Sciatic nerve (tissue), 2 donors: ENCODE measurements at regions not wholly inside any gene's neighbourhood (a gene's known extent, or its start where the extent isn't known, plus 50 kb on each side); places are given as distances from the start of the nearest gene placed in this dataset.
"Not testable (repeated sequence)": the region's sequence is repeated elsewhere in the genome, so short reads cannot be mapped to it uniquely, and the experiment has no call there.

ENCODE experiments used
- ATAC-seq: fragments of 200-7000 bp; cut with Tn5 transposase; one replicate; pipeline ENCODE4 v1.9.1; 2020; ENCODE audit warnings: mild to moderate bottlenecking, moderate library complexity
- DNase-seq: peaks from one replicate; pipeline ENCODE4 v3.0.0-alpha.2; 2020; ENCODE audit warnings: low spot score
- intact Hi-C: fragments of 100-400 bp; cut with DNase I; formaldehyde crosslinking; loops from one replicate; pipeline ENCODE4 v1.14.2; 2022
- donor health status: DM: no; HTN: no; CAD: no.
- donor health status: DM: no; HTN: no; CAD: no.

DNA sequence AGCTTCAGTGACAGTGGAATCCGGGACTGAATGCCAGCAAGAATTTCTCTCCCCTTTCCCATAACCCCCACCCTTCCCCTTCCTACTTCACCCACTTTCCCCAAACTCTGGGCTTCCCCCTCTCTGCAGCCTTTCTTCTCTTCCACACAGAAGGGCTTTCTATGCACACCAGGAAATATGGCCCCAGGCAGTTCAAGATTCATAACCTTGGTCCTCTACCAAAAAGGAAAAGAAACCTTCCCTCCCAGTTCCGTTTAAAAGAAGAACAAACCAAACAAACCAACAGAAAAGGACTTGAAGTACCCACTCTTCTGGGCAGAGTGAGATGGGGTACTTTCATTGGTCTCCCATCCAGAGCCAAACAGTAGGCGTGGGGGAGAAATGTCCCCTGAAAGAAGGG, 68.8 kb upstream of the ABHD2 start:
- DNase-seq (no peak), ATAC-seq (no peak)
- intact Hi-C loops, result no loop called here

DNA sequence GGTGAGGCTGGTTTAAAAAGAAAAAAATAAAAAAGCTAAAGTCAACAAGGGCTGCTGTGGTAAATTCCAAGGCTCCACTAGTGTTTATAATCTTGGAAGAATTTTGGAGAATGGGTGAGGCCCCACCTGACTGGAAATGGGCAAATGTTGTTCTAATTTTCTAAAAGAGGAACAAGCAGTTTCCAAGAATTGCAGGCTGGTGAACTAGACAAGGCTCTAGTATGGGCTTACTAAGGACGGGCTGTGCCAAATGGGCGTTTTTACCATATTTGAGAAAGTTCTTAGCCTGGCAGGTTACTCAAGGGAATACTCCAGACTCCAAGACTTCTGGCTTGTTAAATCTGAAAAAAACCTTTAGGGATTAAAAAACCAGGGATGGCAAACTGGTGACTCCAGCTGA, 67.0 kb upstream of the ABHD2 start:
- ATAC-seq (peak; percentile 14), DNase-seq (no peak)
- intact Hi-C loops, result no loop called here

DNA sequence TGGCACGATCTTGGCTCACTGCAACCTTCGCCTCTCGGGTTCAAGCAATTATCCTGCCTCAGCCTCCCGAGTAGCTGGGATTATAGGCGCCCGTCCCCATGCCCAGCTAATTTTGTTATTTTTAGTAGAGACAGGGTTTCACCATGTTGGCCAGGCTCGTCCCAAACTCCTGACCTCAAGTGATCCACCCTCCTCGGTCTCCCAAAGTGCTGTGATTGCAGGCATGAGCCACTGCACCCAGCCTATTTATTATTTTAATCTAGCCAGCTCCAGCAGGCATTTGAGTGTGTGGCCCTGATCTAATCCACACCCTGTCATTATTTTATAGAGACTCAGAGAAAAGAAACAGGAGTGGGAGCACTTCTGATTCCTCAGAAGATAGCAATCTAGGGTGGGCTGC, 66.4 kb upstream of the ABHD2 start:
- DNase-seq, intact Hi-C loops, ATAC-seq: not testable (repeated sequence)

DNA sequence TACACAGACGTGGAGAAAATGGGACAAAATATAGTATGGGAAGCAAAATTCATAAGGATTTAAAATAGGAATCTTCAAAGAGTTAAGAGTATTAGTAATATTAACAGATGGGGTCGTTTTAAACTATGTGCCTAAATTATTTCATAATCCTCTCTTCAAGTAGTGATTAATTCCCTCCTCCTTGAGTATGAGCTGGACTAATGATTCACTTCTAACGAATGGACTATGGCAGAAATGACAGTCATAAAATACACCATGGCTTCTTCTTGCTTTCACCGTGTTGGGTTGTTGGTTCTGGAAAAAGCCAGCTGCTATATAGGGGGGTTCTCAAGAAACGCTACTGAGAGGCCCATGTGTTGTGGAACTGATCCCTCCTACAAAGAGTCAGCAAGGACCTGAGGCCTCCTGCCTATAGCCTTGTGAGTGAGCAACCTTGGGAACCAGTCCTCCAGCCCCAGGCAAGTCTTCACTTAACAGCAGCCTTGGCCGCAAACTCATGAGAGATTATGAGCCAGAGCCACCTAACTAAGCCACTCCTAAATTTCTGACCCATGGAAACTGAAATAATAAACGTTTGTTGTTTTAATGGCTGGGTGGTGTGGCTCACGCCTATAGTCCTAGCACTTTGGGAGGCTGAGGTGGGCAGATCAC, 64.8 kb upstream of the ABHD2 start:
- intact Hi-C loops, result no loop called here
- ATAC-seq (no peak), DNase-seq (no peak)

DNA sequence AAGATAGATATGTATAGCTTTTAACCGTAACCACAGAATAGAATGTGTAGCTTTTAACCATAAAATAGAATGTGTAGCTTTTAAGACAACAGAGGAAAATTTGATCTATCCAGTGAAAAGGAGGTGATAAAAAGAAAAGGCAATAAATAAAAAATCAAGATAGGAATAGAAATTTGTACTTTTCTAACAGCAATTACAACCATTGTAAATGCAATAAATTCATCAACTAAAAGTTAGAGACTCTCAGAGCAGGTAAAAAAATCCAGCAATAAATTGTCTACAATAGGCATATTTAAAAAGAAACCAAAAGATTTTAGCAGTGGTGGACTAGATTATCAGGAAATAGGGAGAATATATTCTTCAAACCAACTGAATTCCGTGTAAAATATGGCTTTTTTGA, 63.8 kb upstream of the ABHD2 start:
- no peak for ATAC-seq
- no peak for DNase-seq
- intact Hi-C loops, result no loop called here

DNA sequence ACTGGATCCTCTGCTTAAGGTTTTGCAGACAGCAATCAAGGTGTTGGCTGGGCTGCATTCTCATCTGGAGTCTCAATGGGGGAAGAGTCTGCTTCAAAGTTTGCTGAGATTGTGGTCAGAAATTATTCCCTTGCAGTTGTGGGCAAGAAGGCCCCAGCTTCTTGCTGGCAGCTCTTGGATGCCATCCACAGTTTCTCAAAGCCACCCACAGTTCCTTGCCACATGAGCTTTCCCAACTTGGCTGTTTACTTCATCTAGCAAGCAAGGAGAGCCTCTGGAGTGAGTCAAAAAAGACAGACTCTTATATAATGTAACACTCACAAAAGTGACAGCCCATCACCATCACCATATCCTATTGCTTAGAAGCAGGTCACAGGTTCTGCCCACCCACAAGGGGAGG, 62.1 kb upstream of the ABHD2 start:
- intact Hi-C loops, result loop anchor here (5.0 kb wide), 1 partner anchor 1719 kb away; no protein-coding TSS in a partner anchor
- ATAC-seq (no peak), DNase-seq (no peak)

DNA sequence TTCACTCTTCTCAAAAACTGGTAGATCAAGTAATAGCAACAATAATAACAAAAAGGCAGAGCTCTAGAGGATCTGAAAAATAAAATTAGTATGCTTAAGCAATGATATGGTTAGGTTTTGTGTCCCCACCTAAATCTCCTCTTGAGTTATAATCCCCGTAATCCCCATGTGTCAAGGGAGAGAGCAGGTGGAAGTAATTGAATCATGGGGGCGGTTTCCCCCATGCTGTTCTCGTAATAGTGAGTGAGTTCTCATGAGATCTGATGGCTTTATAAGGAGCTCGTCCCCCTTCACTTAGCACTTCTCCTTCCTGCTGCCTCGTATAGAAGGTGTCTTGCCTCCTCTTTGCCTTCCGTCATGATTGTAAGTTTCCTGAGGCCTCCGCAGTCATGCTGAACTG, 60.2 kb upstream of the ABHD2 start:
- DNase-seq (no peak), ATAC-seq (no peak)
- intact Hi-C loops, result loop anchor here (5.0 kb wide), 1 partner anchor 1721 kb away; no protein-coding TSS in a partner anchor

DNA sequence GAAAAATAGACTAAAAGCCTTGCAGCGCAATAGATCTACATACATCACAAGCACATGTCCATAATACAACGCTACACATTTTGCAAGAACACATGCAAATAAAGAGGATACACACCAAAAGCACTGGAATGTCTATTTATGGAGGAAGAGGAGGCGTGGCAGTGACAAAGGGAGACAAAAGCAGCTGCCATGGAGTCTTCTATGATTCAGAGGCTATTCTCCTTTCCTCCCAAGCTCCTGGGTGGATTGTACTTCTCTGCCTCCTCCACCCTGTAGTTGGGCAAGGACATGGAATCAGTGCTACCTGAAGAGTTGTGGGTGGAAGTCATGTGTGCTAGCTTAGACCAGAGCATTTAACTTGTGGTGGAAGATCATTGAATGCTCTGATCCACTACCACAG, 57.9 kb upstream of the ABHD2 start:
- ATAC-seq (no peak), DNase-seq (no peak)
- intact Hi-C loops, result no loop called here

DNA sequence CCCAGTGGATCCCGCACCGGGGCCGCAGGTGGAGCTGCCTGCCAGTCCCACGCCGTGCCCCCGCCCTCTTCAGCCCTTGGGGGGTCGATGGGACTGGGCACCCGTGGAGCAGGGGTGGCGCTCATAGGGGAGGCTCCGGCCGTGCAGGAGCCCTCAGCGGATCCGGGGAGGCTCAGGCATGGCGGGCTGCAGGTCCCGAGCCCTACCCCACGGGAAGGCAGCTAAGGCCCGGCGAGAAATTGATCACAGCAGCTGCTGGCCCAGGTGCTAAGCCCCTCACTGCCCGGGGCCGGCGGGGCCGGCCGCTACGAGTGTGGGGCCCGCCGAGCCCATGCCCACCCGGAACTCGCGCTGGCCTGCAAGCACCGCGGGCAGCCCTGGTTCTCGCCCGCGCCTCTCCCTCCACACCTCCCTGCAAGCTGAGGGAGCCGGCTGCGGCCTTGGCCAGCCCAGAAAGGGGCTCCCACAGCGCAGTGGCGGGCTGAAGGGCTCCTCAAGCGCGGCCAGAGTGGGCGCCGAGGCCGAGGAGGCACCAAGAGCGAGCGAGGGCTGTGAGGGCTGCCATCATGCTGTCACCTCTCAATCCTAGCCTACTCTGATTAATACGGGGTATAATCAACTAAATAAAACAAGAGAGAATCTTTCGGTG, 56.5 kb upstream of the ABHD2 start:
- DNase-seq, ATAC-seq, intact Hi-C loops: not testable (repeated sequence)

DNA sequence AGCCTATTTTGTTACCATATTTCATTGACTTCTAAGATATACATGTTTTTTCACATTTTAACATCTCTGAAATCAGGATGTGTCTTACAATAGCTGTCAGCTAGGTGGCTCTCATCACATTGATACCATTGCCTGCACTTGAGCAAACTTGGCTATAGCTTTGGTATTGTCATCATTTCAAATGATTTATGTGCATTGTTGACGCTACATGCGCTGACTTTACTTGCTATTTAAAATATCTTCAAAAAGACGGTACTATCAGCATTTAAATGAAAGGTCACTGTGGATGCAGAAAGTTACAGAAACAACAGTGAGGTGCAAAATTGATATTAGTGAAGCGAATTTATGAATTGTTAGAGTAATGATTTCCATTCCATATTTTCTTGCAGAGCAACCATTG, 54.0 kb upstream of the ABHD2 start:
- DNase-seq (no peak), ATAC-seq (no peak)
- intact Hi-C loops, result no loop called here

DNA sequence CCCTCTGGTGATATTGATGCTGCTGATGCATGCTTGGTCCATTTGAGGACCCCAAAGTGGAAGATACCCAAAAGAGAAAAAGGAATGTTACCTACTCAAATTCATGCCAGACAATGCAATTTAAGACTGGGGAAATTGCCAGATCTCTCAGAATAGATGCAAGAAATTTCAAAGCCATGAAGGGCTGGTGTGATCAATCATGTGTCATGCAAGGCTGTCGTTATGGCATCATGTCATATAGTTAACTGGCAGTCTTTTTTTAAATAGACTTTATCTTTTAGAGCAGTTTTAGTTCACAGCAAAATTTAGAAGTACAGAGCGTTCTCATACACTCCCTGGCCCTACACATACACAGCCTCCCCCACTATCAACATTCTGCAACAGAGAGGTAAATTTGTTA, 53.1 kb upstream of the ABHD2 start:
- ATAC-seq (no peak), DNase-seq (no peak)
- intact Hi-C loops, result no loop called here

DNA sequence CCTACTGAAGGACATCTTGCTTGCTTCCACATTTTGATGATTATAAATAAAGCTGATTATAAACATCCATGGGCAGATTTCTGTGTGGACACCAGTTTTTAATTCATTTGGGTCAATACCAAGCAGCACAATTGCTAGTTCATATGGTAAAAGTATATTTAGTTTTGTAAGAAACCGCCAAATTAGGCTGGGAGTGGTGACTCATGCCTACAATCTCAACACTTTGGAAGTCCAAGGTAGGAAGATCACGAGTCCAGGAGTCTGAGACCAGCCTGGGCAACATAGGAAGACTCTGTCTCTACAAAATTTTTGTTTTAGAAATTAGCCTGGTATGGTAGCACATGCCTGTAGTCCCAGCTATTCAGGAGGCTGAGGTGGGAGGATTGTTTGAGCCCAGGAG, 52.6 kb upstream of the ABHD2 start:
- intact Hi-C loops, result no loop called here
- ATAC-seq, result no peak
- no peak for DNase-seq

DNA sequence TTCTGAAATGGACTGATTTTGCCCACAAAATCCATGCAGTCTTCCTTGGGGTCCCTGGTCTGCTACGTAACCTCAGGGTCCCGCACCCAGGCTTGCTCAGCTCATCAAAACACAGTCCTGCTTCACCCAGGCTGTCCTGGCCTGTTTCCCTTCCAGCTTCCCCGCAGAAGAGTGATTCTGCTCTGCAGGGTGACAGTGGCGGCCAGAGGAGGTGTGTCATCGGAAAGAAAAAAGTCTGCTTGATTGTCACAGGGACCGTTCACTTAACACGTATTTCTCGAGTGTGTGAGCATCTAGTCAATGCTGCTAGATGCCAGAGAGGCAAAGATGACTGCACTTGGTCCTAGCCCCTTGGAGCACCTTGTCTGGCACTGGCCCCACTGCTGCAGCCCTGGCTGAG, 50.1 kb upstream of the ABHD2 start:
- intact Hi-C loops, result no loop called here
- no peak for ATAC-seq
- DNase-seq, result no peak
